ENCODE measurements at regions not wholly inside any gene's neighbourhood (a gene's known extent, or its start where the extent isn't known, plus 50 kb on each side); places are given as distances from the start of the nearest gene placed in this dataset.

DNA sequence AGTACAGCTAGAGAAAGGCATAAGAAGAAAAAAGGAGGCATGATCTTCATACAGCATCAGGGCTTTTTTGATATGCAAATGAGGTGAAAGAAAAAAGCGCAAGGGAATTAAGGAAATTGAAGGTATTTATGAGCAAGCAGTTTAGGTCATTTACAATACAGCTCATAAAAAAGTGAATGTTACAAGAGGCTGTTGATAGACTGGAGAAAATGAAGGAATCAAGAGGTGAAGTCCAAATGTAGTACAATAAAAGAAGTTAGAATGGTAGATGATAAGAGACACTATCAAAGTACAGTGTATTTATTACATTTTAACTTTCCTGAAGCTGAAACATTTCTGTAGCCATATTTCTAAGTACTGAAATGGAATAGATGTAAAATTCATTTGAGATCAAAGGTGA, 1349.5 kb downstream of the ADGRL3 start:
- TF ChIP-seq, protein P1, sequence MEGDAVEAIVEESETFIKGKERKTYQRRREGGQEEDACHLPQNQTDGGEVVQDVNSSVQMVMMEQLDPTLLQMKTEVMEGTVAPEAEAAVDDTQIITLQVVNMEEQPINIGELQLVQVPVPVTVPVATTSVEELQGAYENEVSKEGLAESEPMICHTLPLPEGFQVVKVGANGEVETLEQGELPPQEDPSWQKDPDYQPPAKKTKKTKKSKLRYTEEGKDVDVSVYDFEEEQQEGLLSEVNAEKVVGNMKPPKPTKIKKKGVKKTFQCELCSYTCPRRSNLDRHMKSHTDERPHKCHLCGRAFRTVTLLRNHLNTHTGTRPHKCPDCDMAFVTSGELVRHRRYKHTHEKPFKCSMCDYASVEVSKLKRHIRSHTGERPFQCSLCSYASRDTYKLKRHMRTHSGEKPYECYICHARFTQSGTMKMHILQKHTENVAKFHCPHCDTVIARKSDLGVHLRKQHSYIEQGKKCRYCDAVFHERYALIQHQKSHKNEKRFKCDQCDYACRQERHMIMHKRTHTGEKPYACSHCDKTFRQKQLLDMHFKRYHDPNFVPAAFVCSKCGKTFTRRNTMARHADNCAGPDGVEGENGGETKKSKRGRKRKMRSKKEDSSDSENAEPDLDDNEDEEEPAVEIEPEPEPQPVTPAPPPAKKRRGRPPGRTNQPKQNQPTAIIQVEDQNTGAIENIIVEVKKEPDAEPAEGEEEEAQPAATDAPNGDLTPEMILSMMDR (IDR thresholded peaks at IDR 0.05; ENCODE audit: low read depth, low read length, poor library complexity, severe bottlenecking): no peak
- TF ChIP-seq EZH2phosphoT487 (IDR thresholded peaks at IDR 0.05; ENCODE audit: borderline replicate concordance, low read length): no peak

Data from DOHH2 (cell line).